Globus pallidus (tissue), 1 donor: ENCODE measurements at regions not wholly inside any gene's neighbourhood (a gene's known extent, or its start where the extent isn't known, plus 50 kb on each side); places are given as distances from the start of the nearest gene placed in this dataset.
"Not testable (repeated sequence)": the region's sequence is repeated elsewhere in the genome, so short reads cannot be mapped to it uniquely, and the experiment has no call there.

Experiments
- DNase-seq: peaks from one replicate; pipeline ENCODE4 v3.0.0-alpha.2; 2015; ENCODE audit warnings: low spot score

GRCh38 chrX:84858771-84859170 lies 144.9 kb upstream of the APOOL start:
- not testable (repeated sequence) for DNase-seq

- DNase-seq = no peak
These were observed 138.6 kb upstream of the APOOL start for GRCh38 chrX:84865113-84865512.

DNA sequence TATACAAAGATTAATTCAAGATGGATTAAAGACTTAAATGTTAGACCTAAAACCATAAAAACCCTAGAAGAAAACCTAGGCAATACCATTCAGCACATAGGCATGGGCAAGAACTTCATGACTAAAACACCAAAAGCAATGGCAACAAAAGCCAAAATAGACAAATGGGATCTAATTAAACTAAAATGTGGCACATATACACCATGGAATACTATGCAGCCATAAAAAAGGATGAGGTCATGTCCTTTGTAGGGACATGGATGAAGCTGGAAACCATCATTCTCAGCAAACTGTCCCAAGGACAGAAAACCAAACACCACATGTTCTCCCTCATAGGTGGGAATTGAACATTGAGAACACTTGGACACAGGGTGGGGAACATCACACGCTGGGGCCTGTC lies 133.4 kb upstream of the APOOL start:
- not testable (repeated sequence) for DNase-seq

DNA sequence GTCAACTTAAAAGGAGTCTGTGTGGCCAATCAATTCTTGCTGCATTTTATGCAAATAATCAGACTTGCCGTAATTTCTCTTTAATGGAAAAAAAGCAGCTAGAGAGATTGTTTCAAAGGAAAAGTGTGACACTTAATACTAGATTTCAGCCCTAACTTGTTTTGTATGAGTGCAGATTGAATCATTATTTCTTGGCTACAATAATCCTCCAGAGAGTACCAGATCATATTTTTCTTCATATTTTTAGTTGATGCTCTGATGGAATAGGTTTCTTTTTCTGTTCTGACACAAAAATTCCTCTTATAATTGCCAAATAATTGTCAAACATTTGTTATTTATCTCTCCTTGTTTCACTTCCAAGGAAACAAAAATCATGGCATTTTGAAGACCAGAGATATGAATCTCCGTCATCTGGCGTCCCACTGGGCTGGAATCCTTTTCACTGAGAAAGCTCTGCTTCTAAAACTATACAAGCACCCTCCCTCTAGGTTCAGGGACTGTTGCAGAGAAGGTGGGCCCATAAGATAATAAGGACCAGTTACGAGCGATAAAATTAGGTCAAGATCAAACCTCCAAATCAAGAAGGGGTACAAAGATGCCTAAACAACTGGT lies 131.4 kb upstream of the APOOL start:
- DNase-seq = not testable (repeated sequence)

DNA sequence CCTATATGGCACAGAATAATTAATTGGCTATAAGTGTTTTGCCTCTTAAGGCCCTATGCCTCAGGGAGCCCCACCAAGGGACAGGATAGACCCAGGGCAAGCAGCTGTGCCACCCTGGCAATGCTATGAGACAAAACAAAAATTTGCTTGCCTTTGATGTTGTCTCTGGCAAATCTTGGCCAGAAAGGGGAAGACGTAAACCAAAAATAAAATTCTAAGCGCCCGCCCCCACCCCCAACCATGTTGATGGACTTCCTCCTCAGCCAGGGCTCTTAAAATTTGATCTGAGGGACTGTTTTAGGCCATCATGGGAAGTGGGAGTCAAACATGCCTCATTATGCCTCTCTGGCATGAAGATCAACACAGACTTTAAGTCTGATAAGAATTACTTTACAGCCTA lies 130.5 kb upstream of the APOOL start:
- peak; percentile 6 for DNase-seq

DNA sequence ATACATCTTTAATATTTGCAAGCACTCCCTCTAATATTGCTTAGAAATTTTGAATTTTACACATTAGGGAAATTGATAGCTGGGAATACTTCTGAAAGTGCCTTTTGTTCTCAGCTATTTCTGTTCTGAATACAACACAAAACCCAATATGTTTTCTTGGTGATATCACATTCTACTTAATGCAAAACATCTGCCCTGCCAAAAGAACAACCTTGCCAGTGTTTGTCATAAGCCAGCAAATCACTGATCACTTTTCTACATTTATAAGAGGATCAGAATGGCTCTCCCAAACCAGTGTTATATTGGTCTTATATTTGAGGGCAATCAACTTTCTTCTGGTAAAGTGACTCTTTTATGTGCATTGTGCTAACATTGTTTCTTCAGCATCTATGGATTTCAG lies 126.8 kb upstream of the APOOL start:
- no peak for DNase-seq

GRCh38 chrX:84893897-84894296 lies 109.8 kb upstream of the APOOL start:
- DNase-seq = no peak

DNA sequence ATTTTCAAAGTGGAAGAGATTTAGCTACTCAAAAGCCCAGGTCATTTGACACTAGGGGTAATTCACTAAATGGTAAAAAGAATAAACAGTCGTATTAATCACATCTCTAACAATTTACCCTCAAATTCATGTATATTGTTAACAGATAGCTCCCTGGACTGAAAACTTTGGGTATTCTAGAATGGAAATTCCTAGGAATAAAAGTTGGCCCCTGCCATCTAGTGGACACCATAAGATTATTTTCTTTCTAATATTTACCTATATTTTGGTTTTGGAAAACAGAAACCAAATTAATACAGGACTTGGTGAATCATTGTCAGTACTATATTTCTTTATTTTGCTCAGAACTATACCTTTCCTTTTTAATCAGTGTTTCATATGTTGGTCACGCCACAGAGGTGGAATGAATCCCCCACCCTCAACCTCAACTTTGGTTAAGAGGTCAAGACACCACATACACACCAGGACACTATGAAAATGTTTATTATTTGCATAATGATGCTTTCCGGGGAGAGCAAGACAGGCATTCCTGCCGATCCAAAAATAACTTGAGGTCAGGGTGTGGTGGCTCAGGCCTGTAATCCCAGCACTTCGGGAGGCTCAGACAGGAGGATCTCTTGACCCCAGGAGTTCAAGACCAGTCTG lies 96.2 kb upstream of the APOOL start:
- no peak for DNase-seq

DNA sequence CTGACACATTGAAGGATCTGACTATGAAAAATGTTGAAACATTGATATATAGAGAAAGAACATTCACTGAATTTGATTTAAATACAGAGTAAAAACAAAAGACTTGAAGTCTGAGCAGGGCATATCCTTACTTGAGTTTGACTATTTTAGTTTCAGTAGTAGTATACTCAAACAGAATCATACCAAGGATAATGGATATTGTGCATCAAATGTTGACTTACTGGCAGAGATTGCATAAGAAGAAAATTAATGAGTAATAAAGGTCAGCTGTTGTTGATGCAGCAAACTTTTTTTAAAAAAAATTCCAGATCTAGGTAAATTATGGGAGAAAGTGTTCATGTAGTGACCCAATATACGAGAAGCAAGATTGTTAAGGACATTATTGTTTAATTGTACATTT lies 94.5 kb upstream of the APOOL start:
- no peak for DNase-seq

- DNase-seq = no peak
These were observed 79.1 kb upstream of the APOOL start for GRCh38 chrX:84924624-84925023.

DNA sequence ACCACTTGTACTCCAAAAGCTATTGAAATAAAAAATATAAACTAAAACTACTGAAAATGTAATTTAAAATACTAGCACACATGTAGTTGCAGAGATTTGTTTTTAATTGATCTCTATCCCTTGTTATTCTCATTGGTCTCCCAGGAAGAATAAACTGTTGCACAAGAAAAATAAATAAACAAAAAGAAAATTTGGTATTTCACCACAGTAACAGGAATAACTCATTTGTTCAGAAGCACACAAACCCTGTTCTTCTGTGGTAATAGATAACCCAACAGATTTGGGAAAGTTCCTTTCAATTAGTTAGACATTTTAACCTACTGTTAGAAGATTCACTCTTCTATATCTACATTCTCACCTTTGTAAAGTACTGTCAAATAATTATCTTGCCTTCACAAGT lies 70.9 kb upstream of the APOOL start:
- no peak for DNase-seq

- no peak for DNase-seq
These were observed 69.6 kb upstream of the APOOL start for GRCh38 chrX:84933956-84934556.
